ENCODE measurements at regions not wholly inside any gene's neighbourhood (a gene's known extent, or its start where the extent isn't known, plus 50 kb on each side); places are given as distances from the start of the nearest gene placed in this dataset.
"Not testable (repeated sequence)": the region's sequence is repeated elsewhere in the genome, so short reads cannot be mapped to it uniquely, and the experiment has no call there.

DNA sequence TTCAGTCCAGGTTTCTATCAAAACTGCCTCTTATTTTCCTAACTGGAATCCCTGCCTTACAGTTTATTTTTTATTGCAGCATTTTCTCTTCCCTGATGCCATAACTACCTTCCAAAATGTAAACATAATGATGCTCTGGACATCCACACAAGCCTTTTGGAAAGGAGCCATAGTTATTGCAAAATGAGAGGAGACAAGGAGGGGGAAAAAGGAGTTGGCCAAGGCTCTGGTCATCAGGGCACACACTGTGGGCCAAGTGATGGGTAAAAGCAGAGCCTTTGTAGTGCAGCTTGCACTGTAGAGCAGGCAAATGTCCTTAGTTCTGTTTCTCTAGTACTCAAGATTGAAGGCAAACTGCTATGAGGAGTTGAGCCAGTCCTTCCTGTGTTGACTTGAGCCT lies 289.3 kb upstream of the MTPN start:
- TF ChIP-seq Cebpa-rat (IDR thresholded peaks at IDR 0.05), result no peak
- H3K27ac ChIP-seq, result no peak overlapping the region
- no peak overlapping the region for H3K9ac ChIP-seq
- H3K4me1 ChIP-seq, result peaks cover 0 to 13% (median 0%) of the 10 kb centered on the region in 10 experiments; a peak in 5 of 20 replicates
- peaks cover 40 to 88% (median 50%) of the 10 kb centered on the region in 11 experiments for H3K9me3 ChIP-seq (replicated peaks in 1 of 11)
- no peaks in the 10 kb centered on the region for H3K27me3 ChIP-seq
- H3K4me2 ChIP-seq, result no peak overlapping the region
- no peak overlapping the region for H3K4me3 ChIP-seq
- H3K36me3 ChIP-seq, result no peaks in the 10 kb centered on the region
- no peaks in the 10 kb centered on the region for H4K20me1 ChIP-seq

DNA sequence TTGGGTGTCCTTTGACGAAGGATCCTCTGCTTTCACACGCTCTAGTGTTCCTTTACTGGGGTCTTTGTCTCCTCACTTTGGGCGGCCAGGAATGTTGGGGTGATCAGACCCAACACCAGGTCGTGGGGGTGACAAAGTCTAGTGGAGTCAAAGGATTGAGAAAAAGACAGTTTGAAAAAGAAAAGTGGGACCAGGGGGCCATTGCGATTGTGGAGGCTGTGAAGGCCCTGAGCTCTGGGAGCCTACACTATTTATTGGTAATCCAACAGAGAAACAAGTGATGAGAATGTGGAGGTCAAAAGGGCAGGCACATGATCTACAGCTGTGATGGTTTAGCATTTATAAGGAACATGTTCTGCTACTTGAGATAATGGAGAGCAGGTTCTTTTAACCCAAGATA lies 287.1 kb upstream of the MTPN start:
- Histone ChIP-seq H3K4me2 (0 out of 22 replicates have a peak overlapping the region, but pooled peaks of 2 of the 11 experiments have one; percentile 6 to 12), H3K4me3 (peak overlapping the region in 3 of 10 experiments; percentile 8 to 26 (median 24); a peak in 3 of 20 replicates), H3K27ac (peak overlapping the region in 3 of 11 experiments; percentile 6 to 61 (median 40); a peak in 2 of 22 replicates), H3K9me3 (replicated peaks in 1 of 11) (peaks cover 54 to 94% (median 70%) of the 10 kb centered on the region in 11 experiments), H3K4me1 (peaks cover 0 to 13% (median 0%) of the 10 kb centered on the region in 10 experiments; a peak in 5 of 20 replicates)
- H3K9ac ChIP-seq, H3K36me3 ChIP-seq, H4K20me1 ChIP-seq, H3K27me3 ChIP-seq: not testable (repeated sequence)

GRCh38 chr7:136263112-136263860 lies 286.1 kb upstream of the MTPN start:
- peak overlapping the region in 3 of 11 experiments; percentile 29 to 56 (median 53); a peak in 5 of 22 replicates for H3K27ac ChIP-seq
- peaks cover 52 to 85% (median 70%) of the 10 kb centered on the region in 11 experiments for H3K9me3 ChIP-seq (replicated peaks in 1 of 11)
- not testable (repeated sequence) for H3K27me3 ChIP-seq, H4K20me1 ChIP-seq, H3K9ac ChIP-seq, H3K4me3 ChIP-seq, H3K36me3 ChIP-seq
- peak overlapping the region in 3 of 11 experiments; percentile 37 to 65 (median 40); a peak in 5 of 22 replicates for H3K4me2 ChIP-seq
- peaks cover 0 to 13% (median 0%) of the 10 kb centered on the region in 10 experiments; a peak in 5 of 20 replicates for H3K4me1 ChIP-seq

DNA sequence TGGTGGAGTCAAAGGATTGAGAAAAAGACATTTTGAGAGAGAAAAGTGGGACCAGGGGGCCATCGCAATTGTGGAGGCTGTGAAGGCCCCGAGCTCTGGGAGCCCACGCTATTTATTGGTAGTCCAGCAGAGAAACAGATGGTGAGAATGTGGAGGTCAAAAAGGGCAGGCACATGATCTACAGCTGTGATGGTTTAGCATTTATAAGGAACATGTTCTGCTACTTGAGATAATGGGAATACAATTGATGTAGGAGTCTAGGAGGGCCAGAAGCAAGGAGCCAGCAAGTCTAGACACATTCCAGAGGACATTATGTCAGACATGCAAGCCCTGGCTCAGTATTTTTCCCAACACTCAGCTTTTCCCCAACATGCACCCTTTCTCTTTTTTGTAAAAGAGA lies 283.4 kb upstream of the MTPN start:
- H3K4me2 ChIP-seq, H3K9ac ChIP-seq, H3K27ac ChIP-seq, H3K27me3 ChIP-seq, H3K36me3 ChIP-seq, H4K20me1 ChIP-seq, H3K4me3 ChIP-seq: not testable (repeated sequence)
- H3K4me1 ChIP-seq, result peaks cover 0 to 13% (median 0%) of the 10 kb centered on the region in 10 experiments; a peak in 5 of 20 replicates
- peaks cover 40 to 62% (median 56%) of the 10 kb centered on the region in 11 experiments for H3K9me3 ChIP-seq (replicated peaks in 1 of 11)

DNA sequence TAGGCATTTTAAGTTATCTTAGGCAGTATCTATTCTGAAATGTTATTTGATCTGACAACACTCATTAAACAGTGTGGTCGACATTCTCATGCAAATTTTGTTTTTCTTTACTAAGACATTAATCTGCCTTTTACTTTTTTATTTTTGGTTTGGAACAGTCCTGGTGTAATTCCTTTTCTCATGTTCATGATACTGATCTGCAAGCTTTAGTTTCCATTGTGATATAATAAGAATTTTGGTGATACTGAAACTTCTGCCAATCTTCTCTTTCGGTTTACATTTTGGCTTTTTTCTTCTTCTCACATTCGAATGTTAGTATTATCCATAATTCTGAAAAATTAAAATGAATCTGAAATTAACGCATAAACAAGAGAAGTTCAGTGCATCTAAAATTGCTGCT lies 281.9 kb upstream of the MTPN start:
- TF ChIP-seq Cebpa-rat (IDR thresholded peaks at IDR 0.05), result no peak
- H3K4me2 ChIP-seq, result no peak overlapping the region

DNA sequence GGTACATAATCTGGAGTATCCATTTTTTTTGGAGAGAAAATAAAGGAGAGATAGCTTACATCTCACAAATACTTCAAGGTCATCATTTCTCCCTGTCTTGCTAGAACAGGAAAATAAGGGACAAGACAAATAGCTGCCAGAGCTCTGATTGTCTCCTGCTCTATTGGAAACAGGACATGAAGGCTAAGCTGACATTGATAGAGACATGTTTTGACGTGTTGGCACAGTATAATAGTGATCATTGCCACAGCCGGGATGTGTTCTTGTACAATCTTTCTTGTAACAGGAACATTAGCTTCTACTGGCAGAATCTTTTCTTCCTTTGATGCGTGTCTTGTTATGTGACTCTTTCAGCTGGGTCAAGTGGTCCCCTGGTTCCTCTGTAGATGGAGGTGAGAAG lies 279.3 kb upstream of the MTPN start:
- Histone ChIP-seq H3K27ac (no peak overlapping the region), H3K4me1 (no peaks in the 10 kb centered on the region), H3K9ac (no peak overlapping the region), H3K27me3 (no peaks in the 10 kb centered on the region), H3K4me2 (no peak overlapping the region), H4K20me1 (no peaks in the 10 kb centered on the region), H3K36me3 (no peaks in the 10 kb centered on the region), H3K4me3 (no peak overlapping the region), H3K9me3 (replicated peaks in 1 of 11) (peaks cover 16 to 39% (median 19%) of the 10 kb centered on the region in 11 experiments)
- TF ChIP-seq Cebpa-rat (IDR thresholded peaks at IDR 0.05), result no peak

More for the DNA sequence above, 281.9 kb upstream of the MTPN start:
- Histone ChIP-seq H3K9ac (no peak overlapping the region), H3K9me3 (replicated peaks in 1 of 11) (peaks cover 30 to 59% (median 42%) of the 10 kb centered on the region in 11 experiments), H3K4me1 (peaks cover 0 to 13% (median 0%) of the 10 kb centered on the region in 10 experiments; a peak in 5 of 20 replicates), H4K20me1 (no peaks in the 10 kb centered on the region), H3K27ac (no peak overlapping the region), H3K36me3 (no peaks in the 10 kb centered on the region), H3K4me3 (no peak overlapping the region), H3K27me3 (no peaks in the 10 kb centered on the region)

DNA sequence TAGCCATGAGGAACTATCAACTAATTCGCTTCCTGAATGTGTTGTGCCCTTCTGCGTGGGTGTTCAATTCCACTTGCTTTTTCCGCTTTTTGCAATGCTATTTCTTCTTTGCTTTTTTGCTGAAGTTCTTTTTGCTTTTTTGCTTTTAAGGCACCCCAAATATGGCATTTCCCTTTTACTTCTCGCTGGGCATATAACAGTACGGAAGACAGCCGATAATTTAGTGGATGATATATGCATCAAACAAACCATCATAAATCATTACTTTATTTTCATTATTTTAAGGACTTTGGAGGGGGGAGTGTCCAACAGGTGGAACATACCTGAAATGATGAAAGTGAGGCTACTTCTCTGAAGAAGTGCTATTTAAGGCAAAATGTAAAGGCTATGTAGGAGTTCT lies 277.0 kb upstream of the MTPN start:
- no peak for TF ChIP-seq Cebpa-rat (IDR thresholded peaks at IDR 0.05)
- peaks cover 0 to 18% (median 0%) of the 10 kb centered on the region in 11 experiments; a peak in 8 of 22 replicates for H3K9me3 ChIP-seq (replicated peaks in 1 of 11)

GRCh38 chr7:136251826-136252225 lies 274.7 kb upstream of the MTPN start:
- no peak overlapping the region for H3K27ac ChIP-seq
- peaks cover 0 to 18% (median 0%) of the 10 kb centered on the region in 11 experiments; a peak in 8 of 22 replicates for H3K9me3 ChIP-seq (replicated peaks in 1 of 11)
- H3K4me1 ChIP-seq, result peaks cover 0 to 5% (median 0%) of the 10 kb centered on the region in 10 experiments; a peak in 1 of 20 replicates
- no peaks in the 10 kb centered on the region for H3K27me3 ChIP-seq
- H3K4me2 ChIP-seq, result no peak overlapping the region
- no peaks in the 10 kb centered on the region for H4K20me1 ChIP-seq
- H3K9ac ChIP-seq, result no peak overlapping the region
- no peaks in the 10 kb centered on the region for H3K36me3 ChIP-seq
- no peak for TF ChIP-seq Cebpa-rat (IDR thresholded peaks at IDR 0.05)
- H3K4me3 ChIP-seq, result no peak overlapping the region

More for the DNA sequence above, 277.0 kb upstream of the MTPN start:
- no peak overlapping the region for H3K27ac ChIP-seq
- no peak overlapping the region for H3K9ac ChIP-seq
- H3K27me3 ChIP-seq, result no peaks in the 10 kb centered on the region
- H3K4me2 ChIP-seq, result no peak overlapping the region
- no peaks in the 10 kb centered on the region for H3K36me3 ChIP-seq
- H3K4me3 ChIP-seq, result no peak overlapping the region
- H4K20me1 ChIP-seq, result no peaks in the 10 kb centered on the region
- H3K4me1 ChIP-seq, result no peaks in the 10 kb centered on the region

GRCh38 chr7:136247211-136247610 lies 270.1 kb upstream of the MTPN start:
- Histone ChIP-seq H3K4me2 (no peak overlapping the region), H3K36me3 (no peaks in the 10 kb centered on the region), H3K9ac (no peak overlapping the region), H3K4me1 (peaks cover 0 to 5% (median 0%) of the 10 kb centered on the region in 10 experiments; a peak in 1 of 20 replicates), H3K27me3 (no peaks in the 10 kb centered on the region), H4K20me1 (no peaks in the 10 kb centered on the region), H3K4me3 (no peak overlapping the region), H3K27ac (no peak overlapping the region), H3K9me3 (replicated peaks in 1 of 11) (no peaks in the 10 kb centered on the region)
- no peak for TF ChIP-seq Cebpa-rat (IDR thresholded peaks at IDR 0.05)
